Activated CD8-positive, alpha-beta memory T cell treated with anti-CD3 and anti-CD28 coated beads, Interleukin-2, amount 50 U/mL, for 48 hours (primary cell): ENCODE measurements at regions not wholly inside any gene's neighbourhood (a gene's known extent, or its start where the extent isn't known, plus 50 kb on each side); places are given as distances from the start of the nearest gene placed in this dataset.
A peak's percentile ranks its signal among the peaks of the same experiment; 100 is the strongest.

Experiments
- DNase-seq: peaks from one replicate; pipeline ENCODE4 v3.0.0-alpha.2; 2020

DNA sequence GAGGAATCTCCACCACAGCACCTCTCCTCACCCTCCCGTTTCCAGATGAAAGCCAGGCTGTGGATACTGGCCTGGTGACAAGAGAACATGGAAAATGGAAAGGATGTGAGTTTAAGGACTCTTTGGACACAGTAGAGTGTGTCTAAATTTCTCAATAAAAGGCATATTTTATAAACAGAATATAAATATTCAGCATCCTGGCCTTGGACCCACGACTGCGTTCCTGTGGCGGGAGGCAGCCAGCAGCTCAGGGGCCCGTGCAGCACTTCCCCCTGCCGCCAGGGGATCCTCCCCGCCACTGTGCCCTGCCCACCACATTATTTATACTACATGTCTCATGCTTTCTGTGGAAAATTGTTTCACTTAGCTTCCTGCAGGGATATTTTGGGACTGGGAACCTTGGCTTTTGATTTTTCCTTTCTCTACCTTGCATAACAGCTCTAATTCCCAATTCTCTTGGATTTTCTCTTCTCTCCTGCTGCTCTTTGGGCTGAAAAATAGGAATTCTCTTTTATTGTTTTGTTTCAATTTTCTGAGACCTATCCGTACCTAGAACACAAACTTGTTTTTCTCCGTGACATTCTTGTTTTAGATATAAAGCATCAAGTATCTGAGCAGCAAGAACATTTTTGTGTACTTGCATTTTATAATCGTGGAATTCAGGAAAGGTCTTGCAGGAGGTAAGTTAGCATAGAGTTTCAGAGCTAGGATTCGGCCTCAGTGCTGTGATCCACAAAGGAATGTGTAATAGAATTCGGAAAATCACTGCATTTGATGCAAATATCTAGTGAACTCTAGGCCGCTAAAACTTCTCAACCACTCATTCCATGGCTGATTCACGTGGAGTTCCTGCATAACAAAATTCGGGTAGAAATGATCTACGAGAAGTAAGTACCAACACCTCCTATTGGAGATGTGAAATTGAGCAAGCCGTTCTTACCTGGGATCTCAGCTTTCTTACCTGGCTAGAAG, 107.7 kb upstream of the SPATA13 start:
- DNase-seq, result no peak

DNA sequence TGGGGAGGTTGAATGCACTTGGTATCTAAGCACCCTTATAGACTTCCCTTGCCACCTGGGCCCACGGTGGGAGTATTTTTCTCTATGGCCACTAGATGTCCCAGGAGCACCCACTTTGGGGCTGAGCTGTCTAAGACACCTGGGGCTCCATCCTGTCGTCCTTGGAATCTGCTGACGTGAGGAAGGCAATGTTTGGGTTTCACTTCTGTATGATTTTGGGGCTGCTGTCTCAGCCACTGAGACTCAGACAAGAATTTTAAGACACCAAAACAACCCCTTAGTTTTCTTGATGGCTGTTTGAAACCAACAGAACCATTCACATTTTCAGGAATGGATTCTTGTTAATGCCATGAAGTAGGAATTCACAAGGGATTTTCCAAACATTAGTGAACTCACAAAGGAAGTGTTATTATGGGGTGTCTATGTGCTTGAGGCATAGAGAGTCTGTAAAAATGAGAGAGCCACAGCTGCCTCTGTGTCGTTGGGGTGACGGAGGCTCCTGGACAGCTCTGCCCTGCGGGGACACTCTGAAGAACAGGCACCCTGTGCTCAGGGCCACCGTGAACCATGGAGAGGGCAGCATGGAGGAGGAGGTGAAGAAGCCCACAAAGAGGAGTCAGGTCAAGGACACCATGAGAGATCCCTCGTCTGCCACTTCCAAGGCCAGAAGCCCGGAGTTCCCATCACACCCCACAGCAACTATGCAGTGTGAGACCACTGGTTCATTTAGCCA, 106.8 kb upstream of the SPATA13 start:
- peak; percentile 78 for DNase-seq

DNA sequence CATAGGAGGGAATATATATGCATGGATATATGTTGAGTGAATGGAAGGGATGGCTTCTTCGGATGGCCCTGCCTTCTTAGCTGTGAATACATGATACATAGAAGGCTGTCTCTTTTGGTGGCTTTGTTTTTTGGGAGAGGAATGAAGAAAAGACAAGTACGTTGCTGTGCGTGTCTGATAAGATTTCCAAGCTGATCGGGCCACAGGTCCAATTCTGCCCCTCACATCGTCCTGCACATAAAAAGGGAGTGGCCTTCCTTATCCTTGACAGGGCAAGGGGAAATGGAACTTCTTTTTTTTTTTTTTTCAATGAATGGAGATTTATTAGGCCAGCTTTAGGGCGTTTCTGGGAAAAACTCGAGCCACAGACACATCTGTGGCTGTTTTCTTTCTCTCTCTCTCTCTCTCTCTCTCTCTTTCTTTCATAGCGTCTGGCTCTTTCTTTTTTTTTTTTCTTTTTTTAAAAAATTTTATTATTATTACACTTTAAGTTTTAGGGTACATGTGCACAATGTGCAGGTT, 103.8 kb upstream of the SPATA13 start:
- no peak for DNase-seq

DNA sequence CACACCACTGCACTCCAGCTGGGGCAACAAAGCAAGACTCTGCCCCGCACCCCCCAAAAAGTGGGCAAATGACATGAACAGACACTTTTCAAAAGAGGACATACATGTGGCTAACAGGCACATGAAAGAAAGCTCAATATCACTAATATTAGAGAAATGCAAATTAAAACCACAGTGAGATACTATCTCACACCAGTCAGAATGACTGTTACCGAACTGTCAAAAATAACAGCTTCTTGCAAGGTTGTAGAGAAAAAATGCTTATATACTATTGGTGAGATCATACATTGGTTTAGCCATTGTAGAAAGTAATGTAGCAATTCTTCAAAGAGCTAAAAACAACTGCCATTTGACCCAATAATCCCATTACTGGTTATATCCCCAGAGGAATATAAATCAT, 99.5 kb upstream of the SPATA13 start:
- no peak for DNase-seq

DNA sequence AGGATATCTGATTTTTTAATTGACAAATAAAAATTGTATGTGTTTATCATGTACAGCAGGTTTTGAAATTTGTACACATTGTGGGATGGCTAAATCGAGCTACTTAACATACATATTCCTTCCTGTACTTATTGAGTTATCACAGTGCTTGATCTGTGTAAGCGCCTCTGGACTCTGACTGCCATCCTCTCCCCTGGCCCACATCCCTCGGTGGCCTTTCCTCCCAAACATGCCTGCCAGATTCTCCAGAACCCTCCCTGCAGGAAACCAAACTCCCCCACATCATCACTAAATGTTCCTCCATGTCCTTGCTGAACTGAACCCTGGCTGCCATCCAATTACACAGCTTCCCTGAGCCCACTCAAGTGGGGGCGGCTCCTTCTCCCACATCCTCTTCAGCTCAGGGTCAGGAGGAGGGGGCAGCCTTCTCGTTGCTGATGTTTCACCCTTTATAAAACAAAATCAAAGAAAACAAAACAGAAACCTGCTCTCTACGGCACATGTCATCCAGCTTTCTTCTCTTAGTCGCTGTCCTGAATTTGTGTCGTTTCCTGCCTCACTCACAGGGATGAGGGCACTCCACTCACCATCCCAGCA, 97.1 kb upstream of the SPATA13 start:
- DNase-seq, result no peak

- no peak for DNase-seq
Measured at GRCh38 chr13:24064371-24064770, 96.1 kb upstream of the SPATA13 start.

- no peak for DNase-seq
Measured at GRCh38 chr13:24065176-24065575, 95.3 kb upstream of the SPATA13 start.

DNA sequence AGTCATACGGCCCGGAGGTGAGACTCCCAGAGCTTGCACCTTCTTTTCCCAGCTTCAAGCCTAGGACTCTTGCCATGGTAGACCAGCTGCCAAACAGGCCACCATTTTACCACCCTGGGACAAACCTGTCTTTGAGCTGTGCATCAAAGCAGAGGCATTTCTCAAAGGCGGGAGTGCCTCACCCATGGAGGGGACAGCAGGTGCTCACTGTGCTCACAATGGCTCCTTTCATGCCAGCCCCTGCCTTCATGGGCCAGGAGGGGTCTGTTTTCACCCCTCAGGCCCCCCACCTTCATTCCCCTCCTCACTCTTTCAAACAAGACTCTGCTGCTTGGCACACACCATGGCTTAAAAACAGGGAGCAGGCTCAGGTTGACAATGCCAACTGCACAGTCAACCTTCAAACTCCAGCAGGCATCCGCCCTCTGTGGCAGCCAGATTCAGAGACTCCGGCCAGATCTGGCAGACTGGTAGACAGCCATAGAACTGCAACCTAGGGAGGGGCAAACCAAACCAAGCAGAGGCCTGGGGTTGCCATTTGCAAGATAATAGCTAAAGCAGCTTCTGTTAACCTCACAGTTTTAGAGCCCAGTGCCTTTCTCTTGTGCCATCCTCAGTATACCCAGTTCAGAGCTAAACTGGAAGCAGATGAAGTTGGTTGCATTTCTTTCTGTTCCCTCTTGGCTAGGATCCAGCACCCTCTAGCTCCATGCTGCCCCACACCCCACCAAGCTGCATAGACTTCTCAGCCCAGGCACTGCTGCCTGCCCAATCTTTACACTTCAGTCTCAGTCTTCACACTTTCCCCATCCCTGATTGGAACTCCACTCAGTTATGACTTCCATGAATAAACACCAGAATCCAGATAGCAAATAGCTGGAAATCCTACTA, 93.9 kb upstream of the SPATA13 start:
- DNase-seq, result no peak

GRCh38 chr13:24068472-24068871, 92.0 kb upstream of the SPATA13 start:
- DNase-seq, result no peak

GRCh38 chr13:24071016-24071415, 89.5 kb upstream of the SPATA13 start:
- no peak for DNase-seq

DNA sequence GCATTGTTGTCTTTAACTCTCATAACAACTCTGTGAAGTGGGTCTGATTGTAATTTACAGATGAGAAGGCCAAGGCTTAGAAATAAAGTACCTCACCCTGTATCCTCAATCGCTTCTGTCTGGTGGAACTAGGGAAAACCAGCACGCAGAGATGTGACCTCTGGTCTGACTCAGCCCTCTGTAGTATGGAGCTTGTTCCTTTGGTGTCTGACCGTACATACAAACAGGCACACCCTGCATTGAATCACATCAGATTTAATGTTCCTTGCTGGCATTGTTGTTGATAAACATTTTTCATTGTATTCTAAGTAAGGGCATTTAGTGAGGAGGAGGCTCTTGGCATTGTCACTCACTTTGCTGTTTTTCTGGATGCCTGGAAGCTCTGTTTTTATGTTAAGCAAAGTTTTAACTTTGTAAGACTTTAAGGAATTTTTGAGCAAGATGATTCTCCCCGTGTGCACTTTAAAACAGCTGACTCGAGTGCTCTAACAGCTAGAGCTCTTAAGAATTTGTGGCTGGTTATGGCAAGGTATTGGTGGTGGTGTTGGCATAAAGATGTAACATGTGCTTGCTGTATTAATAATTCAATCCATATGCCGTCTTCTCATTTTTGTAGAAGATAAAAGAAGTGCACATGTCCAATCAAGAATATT, 89.0 kb upstream of the SPATA13 start:
- DNase-seq, result no peak

DNA sequence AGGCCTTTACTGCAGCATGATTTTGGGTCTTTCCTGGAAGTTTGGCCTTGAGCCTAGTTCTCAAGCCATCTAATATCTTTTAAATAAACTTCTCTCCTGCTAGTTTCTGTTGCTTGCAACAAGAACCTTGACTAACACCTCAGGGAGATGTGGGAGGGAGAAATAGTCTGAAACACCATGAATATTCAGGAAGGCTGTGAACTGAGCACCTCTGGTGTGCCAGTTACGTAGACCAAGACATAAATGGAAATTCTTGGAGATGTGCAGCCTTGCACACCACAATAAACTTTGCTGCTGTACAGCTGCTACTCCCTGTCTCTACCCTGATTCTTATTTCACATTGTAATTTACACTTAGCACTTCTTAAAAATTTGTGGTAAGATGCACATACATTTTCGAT, 86.9 kb upstream of the SPATA13 start:
- no peak for DNase-seq

- DNase-seq, result no peak
Measured at GRCh38 chr13:24074678-24075077, 85.8 kb upstream of the SPATA13 start.

DNA sequence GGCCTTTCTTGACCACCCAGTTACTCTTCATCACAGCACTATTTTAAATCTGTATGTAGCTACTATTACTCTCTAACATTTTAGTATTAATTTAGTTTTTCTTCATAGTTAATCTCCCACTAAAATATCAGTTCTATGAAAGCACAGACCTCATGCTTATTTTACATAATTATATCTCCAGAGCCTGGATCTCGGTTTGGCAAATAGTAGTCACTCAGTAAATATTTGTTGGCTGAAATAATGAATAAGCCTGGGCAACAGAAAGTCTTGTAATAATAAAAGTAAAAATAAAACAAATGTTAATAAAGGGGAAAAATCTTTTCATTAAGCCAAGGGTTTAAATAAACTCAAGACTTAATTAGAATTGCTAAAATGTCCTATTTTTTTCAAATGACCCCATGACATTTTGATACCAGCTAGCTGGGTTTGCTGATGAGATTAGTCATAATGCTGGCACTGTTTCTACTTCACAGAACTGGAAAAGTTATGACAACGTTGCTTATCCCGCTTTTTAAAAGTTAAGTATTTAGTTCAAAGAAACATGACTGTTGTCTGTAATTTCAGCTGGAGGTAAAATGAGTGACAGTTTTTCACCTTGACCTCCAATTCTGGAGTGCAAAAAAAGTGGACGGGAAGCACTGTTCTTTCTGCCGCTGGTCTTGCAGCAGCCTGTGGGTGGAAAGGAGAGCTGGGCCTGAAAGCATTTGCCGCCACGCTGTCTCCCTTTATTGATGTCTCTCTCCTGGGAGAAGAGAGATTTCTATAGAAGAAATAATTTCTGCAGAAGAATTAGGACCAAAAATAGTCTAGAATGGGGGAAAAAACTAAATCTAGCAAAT, 85.2 kb upstream of the SPATA13 start:
- no peak for DNase-seq

GRCh38 chr13:24076109-24076508, 84.4 kb upstream of the SPATA13 start:
- no peak for DNase-seq

DNA sequence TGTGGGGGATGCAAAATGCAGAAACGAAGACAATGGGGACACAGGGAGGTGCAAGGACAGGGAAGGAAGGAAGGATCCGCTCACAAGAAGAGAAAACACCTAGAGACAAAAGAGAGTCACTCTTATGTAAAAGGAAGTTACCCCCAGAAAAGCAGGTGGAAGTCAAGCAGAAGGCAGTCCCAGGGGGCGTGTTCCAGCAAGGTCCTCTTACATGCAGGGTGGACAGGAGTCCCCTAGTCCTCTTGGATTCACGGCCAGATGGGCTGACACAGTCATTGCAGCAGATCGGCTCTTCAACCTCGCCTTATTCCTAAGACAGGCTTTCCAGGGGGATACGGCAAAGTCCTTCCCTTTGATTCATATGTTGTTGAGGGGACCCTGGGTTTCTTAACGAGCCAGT, 83.9 kb upstream of the SPATA13 start:
- DNase-seq, result no peak

DNA sequence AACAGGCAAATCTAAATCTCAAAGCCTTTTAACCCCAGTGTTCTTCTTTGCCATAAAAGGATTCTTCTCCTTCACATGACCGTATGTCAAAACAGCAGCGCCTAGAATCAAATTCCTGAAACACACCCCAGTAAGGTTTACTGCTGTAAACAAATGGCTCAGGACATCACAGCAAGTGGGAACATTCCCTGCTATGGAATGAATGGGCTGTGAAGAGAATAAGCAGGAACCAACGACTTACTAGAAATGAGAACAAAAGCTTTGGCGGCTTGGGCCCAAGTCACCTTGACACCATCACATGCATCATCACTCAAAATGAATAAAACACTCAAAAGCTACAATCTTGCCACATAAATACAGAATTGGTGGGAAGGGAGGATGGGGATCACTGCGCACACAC, 80.4 kb upstream of the SPATA13 start:
- DNase-seq, result no peak

- no peak for DNase-seq
Measured at GRCh38 chr13:24081387-24081786, 79.1 kb upstream of the SPATA13 start.

DNA sequence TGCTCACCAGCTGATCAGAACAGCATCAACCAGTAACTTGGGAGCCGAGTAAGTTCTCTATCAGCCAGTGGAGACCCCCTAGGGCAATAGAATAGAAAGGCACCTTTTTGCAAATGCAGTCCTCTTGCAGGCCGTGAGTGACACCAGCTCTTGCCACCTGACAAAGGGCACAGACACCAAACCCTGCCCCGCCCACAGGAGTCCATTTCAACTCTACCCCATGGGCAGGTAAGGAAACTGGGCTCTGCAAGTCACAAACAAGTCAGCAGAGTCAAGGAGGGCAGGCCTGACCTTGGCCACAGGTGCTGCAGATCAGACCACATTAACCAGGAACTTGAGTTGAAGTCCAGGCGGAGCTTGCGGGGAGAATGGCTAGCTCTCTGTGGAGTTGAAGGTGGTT, 77.4 kb upstream of the SPATA13 start:
- DNase-seq, result no peak

- no peak for DNase-seq
Measured at GRCh38 chr13:24083722-24084421, 76.6 kb upstream of the SPATA13 start.
